Caco-2 (cell line): ENCODE measurements at regions not wholly inside any gene's neighbourhood (a gene's known extent, or its start where the extent isn't known, plus 50 kb on each side); places are given as distances from the start of the nearest gene placed in this dataset.

Source experiments
- BruUV-seq: library from RNA; stranded (reverse); fragments of 400-500 nt; replicated peaks from 2 replicates; lab custom pipeline; 2021; lab: Mats Ljungman, UMichigan
- CTCF ChIA-PET: fragments of 300-600 bp; sonication (Branson Sonifier 250); formaldehyde crosslinking; loops from one replicate; lab custom pipeline; 2022; ENCODE audit warnings: antibody characterized with exemption; lab: Charles Lee
- POLR2A ChIA-PET: fragments of 300-600 bp; sonication (Branson Sonifier 250); formaldehyde crosslinking; loops from one replicate; lab custom pipeline; 2022; ENCODE audit warnings: antibody characterized with exemption; lab: Charles Lee
- DNase-seq, 2 experiments: peaks; one replicate each; pipeline versions ENCODE4 v3.0.0 to v3.0.0-alpha.2; 2020 to 2022
- H3K27me3 ChIP-seq: replicated peaks from 2 replicates; pipeline ENCODE4 v1.6.0; 2011; ENCODE audit warnings: low read length; ENCODE audit not compliant: control insufficient read depth, insufficient read depth
- H3K36me3 ChIP-seq: 2 replicates; pipeline ENCODE4 v1.5.1; 2011; ENCODE audit warnings: low read length; ENCODE audit not compliant: control insufficient read depth, insufficient read depth
- H3K4me1 ChIP-seq: fragments of 250-450 bp; sonication (Bioruptor Pico); 2 replicates; pipeline ENCODE4 v1.5.1; 2020; ENCODE audit warnings: mild to moderate bottlenecking
- H3K4me3 ChIP-seq: 2 replicates; pipeline ENCODE4 v1.5.1; 2011; ENCODE audit warnings: low read depth, mild to moderate bottlenecking, control low read depth, low read length
- H3K9me3 ChIP-seq: fragments of 250-450 bp; sonication (Bioruptor Pico); 2 replicates; pipeline ENCODE4 v1.5.1; 2020; ENCODE audit warnings: mild to moderate bottlenecking, moderate library complexity
- H3K27ac Mint-ChIP-seq: one replicate; pipeline ENCODE4 v1.8.0; 2022; ENCODE audit warnings: mixed read lengths; ENCODE audit not compliant: unreplicated experiment
- H3K27me3 Mint-ChIP-seq: one replicate; pipeline ENCODE4 v1.8.0; 2022; ENCODE audit warnings: mixed read lengths; ENCODE audit not compliant: insufficient read depth, unreplicated experiment
- H3K36me3 Mint-ChIP-seq: one replicate; pipeline ENCODE4 v1.8.0; 2022; ENCODE audit warnings: mild to moderate bottlenecking, mixed read lengths; ENCODE audit not compliant: insufficient read depth, unreplicated experiment
- H3K4me1 Mint-ChIP-seq: one replicate; pipeline ENCODE4 v1.8.0; 2022; ENCODE audit warnings: low read depth, mixed read lengths; ENCODE audit not compliant: unreplicated experiment
- H3K4me3 Mint-ChIP-seq: one replicate; pipeline ENCODE4 v1.8.0; 2022; ENCODE audit warnings: mild to moderate bottlenecking, moderate library complexity, mixed read lengths; ENCODE audit not compliant: unreplicated experiment
- H3K9me3 Mint-ChIP-seq: one replicate; pipeline ENCODE4 v1.8.0; 2022; ENCODE audit warnings: mixed read lengths; ENCODE audit not compliant: unreplicated experiment
- intact Hi-C: fragments of 100-400 bp; cut with micrococcal nuclease; formaldehyde crosslinking; loops from one replicate; pipeline ENCODE4 v1.10.0; 2022; ENCODE audit not compliant: unreplicated experiment
- TF ChIP-seq, protein P1 (sequence below), 2 experiments: fragments of 200-600 bp in 1 of 2; IDR thresholded peaks; 1 replicate in 1 of 2; 2 replicates in 1 of 2; pipeline versions ENCODE4 v1.5.1 to v1.8.0; 2011 to 2022; ENCODE audit warnings: antibody characterized with exemption in 1 of 2, control low read depth in 1 of 2, inconsistent platforms in 1 of 2, low read depth in 1 of 2, low read length in 1 of 2, mild to moderate bottlenecking in 1 of 2, moderate library complexity in 1 of 2; ENCODE audit not compliant: insufficient read depth in 1 of 2, severe bottlenecking in 1 of 2, unreplicated experiment in 1 of 2

DNA sequence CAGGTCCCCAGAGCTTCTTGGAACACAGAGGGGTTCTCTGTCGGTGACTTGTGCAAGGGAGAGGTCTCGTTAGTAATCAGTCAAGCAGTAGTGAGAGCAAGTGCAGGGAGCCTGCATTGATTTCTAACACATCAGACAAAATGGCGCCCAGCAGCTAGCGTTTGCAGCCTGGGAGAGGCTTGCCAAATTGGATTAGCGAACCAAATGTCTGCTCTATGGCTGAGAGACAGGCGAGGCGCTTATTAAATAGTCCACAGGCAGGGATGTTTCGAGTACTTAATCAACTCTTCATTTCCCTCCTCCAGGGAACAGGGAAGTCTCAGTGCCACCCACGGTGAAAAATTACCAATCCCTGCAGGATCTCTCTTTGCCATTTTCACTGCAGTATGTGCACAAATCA, 131.4 kb upstream of the SHB start:
- no peak for DNase-seq
- no TSS peak for BruUV-seq

DNA sequence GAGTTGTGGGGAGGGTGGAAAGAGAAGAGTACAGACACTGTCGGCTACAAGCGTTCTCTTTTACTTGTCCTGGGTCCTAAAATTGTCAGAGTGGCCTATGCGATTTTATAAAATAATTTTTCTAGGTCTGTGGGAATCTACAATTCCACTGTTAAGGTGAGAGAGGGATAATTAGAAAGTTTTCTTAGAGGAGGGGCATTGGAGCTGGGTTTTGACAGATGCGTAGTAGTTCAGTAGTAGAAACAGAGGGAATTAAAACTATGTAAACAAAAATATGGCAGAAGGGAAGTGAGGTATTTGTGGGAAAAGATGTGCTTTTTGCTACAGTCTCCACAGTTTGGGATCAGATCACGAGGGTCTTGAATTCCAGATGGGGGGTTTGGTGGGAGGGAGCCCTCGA, 129.1 kb upstream of the SHB start:
- H3K4me1 ChIP-seq, result peaks cover 11% of the 10 kb centered on the region
- Mint-ChIP-seq H3K27ac (no peak overlapping the region), H3K4me3 (no peak overlapping the region), H3K9me3 (no peaks in the 10 kb centered on the region), H3K36me3 (no peaks in the 10 kb centered on the region), H3K27me3 (no peaks in the 10 kb centered on the region), H3K4me1 (peaks cover 14% of the 10 kb centered on the region)
- H3K4me3 ChIP-seq, result no peak overlapping the region
- H3K9me3 ChIP-seq, result no peaks in the 10 kb centered on the region
- BruUV-seq, result no TSS peak
- ChIA-PET CTCF (no interaction called here), POLR2A (no interaction called here)
- no peaks in the 10 kb centered on the region for H3K27me3 ChIP-seq
- intact Hi-C loops, result no loop called here
- TF ChIP-seq, protein P1, sequence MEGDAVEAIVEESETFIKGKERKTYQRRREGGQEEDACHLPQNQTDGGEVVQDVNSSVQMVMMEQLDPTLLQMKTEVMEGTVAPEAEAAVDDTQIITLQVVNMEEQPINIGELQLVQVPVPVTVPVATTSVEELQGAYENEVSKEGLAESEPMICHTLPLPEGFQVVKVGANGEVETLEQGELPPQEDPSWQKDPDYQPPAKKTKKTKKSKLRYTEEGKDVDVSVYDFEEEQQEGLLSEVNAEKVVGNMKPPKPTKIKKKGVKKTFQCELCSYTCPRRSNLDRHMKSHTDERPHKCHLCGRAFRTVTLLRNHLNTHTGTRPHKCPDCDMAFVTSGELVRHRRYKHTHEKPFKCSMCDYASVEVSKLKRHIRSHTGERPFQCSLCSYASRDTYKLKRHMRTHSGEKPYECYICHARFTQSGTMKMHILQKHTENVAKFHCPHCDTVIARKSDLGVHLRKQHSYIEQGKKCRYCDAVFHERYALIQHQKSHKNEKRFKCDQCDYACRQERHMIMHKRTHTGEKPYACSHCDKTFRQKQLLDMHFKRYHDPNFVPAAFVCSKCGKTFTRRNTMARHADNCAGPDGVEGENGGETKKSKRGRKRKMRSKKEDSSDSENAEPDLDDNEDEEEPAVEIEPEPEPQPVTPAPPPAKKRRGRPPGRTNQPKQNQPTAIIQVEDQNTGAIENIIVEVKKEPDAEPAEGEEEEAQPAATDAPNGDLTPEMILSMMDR (IDR thresholded peaks at IDR 0.05; ENCODE audit: insufficient read depth in 1 of 2, low read depth in 1 of 2, low read length in 1 of 2, severe bottlenecking in 1 of 2, unreplicated experiment in 1 of 2), result no peak
- no peak for DNase-seq
- H3K36me3 ChIP-seq, result no peaks in the 10 kb centered on the region

More for the DNA sequence above, 131.4 kb upstream of the SHB start:
- intact Hi-C loops, result no loop called here
- H3K36me3 ChIP-seq, result no peaks in the 10 kb centered on the region
- TF ChIP-seq, protein P1 (IDR thresholded peaks at IDR 0.05; ENCODE audit: insufficient read depth in 1 of 2, low read depth in 1 of 2, low read length in 1 of 2, severe bottlenecking in 1 of 2, unreplicated experiment in 1 of 2), result no peak
- no peak overlapping the region for H3K27ac Mint-ChIP-seq
- H3K9me3 ChIP-seq, result no peaks in the 10 kb centered on the region
- H3K4me1 Mint-ChIP-seq, result peaks cover 33% of the 10 kb centered on the region
- CTCF ChIA-PET, result no interaction called here
- H3K4me3 Mint-ChIP-seq, result no peak overlapping the region
- peaks cover 11% of the 10 kb centered on the region for H3K4me1 ChIP-seq
- POLR2A ChIA-PET, result no interaction called here
- no peaks in the 10 kb centered on the region for H3K27me3 Mint-ChIP-seq
- no peaks in the 10 kb centered on the region for H3K36me3 Mint-ChIP-seq
- H3K27me3 ChIP-seq, result no peaks in the 10 kb centered on the region
- H3K9me3 Mint-ChIP-seq, result no peaks in the 10 kb centered on the region
- no peak overlapping the region for H3K4me3 ChIP-seq

DNA sequence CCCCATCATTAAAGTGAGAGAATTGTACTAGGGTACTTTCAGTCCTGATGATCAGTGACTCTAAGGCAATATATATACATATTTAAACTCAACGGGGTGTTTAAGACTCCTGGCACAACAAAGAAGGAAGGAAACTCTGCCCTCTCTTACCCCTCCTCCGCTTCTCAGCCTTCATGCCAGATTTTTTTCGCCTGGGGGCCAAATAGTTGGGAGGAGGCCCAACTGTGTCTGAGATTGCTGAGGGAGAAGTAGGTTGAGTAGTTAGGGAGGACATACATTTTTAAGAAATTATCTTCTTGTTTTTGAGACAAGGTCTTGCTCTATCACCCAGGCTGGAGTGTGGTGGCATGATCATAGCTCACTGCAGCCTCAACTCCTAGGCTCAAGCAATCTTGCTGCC, 127.7 kb upstream of the SHB start:
- Histone ChIP-seq H3K4me1 (peaks cover 8% of the 10 kb centered on the region), H3K36me3 (no peaks in the 10 kb centered on the region), H3K9me3 (no peaks in the 10 kb centered on the region), H3K27me3 (no peaks in the 10 kb centered on the region), H3K4me3 (no peak overlapping the region)
- DNase-seq, result no peak
- POLR2A ChIA-PET, result no interaction called here
- CTCF ChIA-PET, result interaction anchor here (0.6 kb wide), 1 partner anchor 33 kb away, joined by 4 read pairs; no protein-coding TSS in a partner anchor
- no peaks in the 10 kb centered on the region for H3K27me3 Mint-ChIP-seq
- H3K9me3 Mint-ChIP-seq, result no peaks in the 10 kb centered on the region
- TF ChIP-seq, protein P1 (IDR thresholded peaks at IDR 0.05; ENCODE audit: insufficient read depth in 1 of 2, low read depth in 1 of 2, low read length in 1 of 2, severe bottlenecking in 1 of 2, unreplicated experiment in 1 of 2), result no peak
- no peak overlapping the region for H3K4me3 Mint-ChIP-seq
- no peaks in the 10 kb centered on the region for H3K36me3 Mint-ChIP-seq
- intact Hi-C loops, result no loop called here
- no peak overlapping the region for H3K27ac Mint-ChIP-seq
- peaks cover 10% of the 10 kb centered on the region for H3K4me1 Mint-ChIP-seq
- BruUV-seq, result no TSS peak
